Germinal center (tissue), 1 donor: ENCODE measurements at regions not wholly inside any gene's neighbourhood (a gene's known extent, or its start where the extent isn't known, plus 50 kb on each side); places are given as distances from the start of the nearest gene placed in this dataset.
"Not testable (repeated sequence)": the region's sequence is repeated elsewhere in the genome, so short reads cannot be mapped to it uniquely, and the experiment has no call there.

ENCODE experiments used
- DNase-seq: peaks from one replicate; pipeline ENCODE4 v3.0.0; 2012; ENCODE audit warnings: mixed read lengths, low spot score

DNA sequence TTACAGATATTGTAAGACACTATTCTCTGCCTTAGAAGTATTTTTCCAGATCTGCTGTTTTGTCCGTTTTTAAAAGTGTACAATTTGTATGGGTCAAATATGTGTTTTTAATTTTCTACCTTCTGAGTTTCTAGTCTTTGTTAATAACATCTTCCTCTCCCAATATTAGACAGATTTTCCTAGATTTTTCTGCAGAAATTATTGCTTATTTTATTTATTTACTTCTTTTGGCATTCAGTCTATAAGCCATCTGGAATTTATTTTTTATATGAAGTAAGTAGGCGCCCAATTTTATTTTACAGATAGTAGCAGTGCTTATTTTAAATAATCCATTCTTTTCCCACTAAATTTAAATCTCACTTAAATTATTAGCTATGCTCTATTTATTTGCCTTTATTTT, 103.1 kb upstream of the PLEKHG1 start:
- DNase-seq, result no peak

DNA sequence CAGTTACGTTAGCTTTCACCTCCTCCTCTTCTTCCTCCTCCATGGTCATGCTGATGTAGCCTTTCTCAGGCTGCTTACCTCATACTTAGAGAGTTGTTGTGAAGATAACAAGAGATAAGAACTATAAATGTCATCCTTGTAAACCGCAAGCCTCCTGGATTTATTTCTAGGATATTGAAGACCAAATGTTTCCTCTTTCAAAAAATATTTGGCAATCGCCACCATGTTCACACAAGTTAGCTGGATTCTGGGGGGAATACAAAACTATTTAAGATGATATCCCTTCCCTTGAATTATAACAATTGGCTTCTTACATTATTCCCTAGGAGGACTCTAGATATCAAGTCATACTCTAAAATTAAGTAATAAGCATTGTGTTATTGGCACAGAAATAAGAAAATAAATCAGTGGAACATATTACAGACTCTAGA, 99.8 kb upstream of the PLEKHG1 start:
- no peak for DNase-seq

DNA sequence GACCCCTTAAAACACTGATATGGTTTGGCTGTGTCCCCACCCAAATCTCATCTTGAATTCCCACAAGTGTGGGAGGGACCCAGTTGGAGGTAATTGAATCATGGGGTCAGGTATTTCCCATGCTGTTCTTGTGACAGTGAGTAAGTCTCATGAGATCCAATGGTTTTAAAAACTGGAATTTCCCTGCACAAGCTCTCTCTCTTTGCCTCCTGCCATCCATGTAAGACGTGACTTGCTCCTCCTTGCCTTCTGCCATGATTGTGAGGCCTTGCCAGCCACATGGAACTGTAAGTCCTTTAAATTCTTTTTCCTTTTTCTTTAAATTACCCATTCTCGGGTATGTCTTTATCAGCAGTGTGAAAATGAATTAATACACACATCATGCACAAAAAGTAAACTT, 99.1 kb upstream of the PLEKHG1 start:
- not testable (repeated sequence) for DNase-seq

DNA sequence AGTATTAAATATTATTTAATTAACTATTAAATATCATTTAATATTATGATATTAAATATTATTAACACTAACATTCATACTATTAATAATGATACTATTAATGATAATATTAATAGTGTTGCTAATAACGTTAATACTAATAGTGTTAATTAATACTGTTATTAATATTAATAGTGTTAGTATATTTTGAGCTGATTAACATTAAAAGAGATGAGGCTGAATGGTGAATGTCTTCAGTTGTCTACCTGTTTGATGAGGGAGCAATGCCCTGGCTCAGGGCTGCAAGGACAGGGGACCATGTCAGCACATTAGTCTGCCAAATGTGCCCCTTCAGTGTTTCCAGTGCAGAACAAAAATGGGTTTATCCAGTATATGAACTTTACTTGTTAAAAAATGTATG, 96.6 kb upstream of the PLEKHG1 start:
- DNase-seq, result no peak

DNA sequence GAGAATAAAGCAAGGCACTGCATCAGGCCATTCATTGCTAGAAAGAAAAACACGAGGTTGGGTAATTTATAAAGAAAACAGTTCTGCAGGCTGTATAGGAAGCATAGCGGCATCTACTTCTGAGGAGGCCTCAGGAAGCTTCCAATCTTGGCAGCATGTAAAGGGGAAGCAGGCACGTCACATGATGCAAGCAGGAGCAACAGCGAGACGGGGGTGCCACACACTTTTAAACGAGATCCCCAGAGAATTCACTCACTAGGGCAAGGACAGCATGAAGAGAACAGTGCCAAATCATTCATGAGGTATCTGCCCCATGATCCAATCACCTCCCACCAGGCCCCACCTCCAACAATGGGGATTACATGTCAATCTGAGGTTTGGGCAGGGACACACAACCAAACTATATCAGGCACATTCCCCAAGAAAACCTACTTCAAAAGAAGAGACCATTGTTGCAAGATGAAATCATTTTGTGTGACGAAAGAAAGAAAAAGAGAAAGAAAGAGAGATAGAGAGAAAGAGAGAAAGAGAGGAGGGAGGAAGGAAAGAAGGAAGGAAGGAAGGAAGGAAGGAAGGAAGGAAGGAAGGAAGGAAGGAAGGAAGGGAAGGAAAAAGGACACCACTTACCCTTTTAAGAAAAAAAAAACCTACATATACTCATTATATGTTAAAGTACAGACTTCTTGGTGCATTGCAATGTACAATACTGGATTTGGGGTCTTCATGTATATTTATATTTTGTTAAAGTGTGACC, 95.9 kb upstream of the PLEKHG1 start:
- no peak for DNase-seq

DNA sequence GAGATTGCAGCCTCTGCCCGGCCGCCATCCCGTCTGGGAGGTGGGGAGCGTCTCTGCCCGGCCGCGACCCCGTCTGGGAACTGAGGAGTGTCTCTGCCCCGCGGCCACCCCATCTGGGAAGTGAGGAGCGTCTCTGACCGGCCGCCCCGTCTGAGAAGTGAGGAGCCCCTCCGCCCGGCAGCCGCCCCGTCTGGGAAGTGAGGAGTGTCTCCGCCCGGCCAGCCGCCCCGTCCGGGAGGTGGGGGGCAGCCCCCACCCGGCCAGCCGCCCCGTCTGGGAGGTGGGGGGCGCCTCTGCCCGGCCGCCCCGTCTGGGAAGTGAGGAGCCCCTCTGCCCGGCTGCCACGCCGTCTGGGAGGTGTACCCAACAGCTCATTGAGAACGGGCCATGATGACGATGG, 92.3 kb upstream of the PLEKHG1 start:
- DNase-seq, result not testable (repeated sequence)

DNA sequence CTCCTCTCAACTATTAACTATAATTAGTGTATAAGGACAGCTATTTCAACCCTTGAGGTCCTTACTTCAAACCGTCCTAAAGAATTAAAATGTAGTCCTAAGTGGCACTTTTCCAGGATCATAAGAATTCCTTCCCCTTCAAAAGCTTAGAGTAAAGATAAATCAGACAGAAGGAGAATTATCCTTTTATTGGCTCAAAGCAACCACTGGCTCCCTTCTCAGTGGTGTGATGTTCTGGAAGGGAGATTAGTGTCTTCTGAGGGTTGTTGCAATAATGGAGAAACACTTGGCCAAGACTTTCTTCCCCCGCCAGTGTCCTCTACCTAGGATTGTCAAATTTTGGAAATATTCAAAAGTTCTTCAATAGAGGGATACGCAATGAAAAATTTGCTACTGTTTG, 89.1 kb upstream of the PLEKHG1 start:
- DNase-seq, result no peak

DNA sequence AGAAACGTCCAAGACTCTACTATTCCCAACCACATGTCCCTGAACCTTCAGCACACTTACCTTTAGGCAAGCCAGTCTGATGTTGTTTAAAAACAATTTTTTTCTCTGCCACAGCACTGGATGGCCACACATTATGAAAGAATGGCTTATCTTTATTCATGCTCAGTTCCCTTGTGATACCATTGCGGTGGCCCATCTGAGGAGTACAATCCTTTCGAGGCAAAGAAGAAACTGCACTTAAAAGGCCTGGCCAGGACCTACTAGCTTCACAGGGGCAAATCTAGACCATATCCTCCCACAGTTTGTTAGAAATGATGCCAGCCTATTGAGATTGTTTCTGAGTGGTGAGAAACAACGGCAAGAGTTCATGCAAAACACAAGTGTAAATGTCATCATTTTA, 88.4 kb upstream of the PLEKHG1 start:
- DNase-seq, result no peak

DNA sequence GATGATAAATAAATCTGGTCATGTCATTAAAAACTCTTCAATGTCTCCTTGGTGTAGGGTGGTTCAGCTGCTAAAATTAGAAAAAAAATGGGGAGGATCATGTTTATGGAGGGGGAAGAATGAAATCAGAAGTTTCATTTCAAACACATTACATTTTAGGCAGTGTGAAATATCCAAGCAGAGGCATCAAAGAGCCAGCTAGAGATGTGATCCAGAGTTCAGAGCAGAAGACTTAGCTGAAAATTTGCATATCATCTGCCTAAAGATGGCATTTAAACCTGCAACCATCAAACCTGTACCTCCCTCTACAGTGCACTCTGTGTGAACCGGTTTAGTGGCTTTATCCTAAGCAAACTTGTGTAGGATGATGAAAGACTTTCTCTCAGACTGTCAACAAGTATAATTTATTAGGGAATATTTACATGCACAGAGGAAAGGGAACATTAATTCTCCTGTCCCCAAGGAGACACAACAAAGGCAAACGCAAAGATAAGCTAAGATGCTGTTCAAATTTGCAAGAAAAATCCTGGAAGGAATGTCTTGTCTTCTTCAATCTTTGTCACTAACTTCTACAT, 84.8 kb upstream of the PLEKHG1 start:
- DNase-seq, result no peak

DNA sequence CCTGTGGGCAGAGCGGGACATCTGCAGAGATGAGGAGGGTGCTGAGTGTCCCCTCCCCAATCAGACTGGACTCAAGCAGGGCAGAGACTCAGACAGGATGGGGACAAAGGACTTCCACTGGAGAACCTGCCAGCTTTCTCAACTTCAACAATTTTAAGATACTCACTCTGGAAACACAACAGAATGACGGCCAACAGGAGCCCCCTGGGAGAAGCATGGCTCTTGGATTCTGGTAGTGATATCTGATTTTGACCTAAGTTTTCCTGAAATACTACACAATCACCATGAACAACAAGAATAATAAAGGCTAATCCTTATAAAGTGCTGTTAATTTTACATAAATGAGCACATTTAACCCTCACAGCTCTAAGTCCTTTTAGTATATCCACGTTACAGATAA, 83.5 kb upstream of the PLEKHG1 start:
- DNase-seq, result no peak

DNA sequence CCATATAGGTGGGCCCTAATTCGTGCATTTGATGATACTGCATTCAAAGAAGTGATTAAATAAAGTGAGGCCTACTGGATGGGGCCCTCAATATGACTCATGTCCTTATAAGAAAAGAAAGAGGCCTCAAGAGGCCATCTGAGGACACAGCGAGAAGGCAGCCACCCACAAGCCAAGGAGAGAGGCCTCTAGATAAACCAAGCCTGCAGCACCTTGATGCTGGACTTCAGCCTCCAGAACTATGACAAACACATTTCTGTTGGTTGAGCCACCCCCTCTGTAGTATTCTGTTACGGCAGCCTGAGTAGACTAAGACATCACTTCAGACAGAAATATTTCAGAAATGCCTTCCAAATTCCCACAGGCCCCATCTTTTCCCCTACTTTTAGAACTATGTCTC, 82.5 kb upstream of the PLEKHG1 start:
- no peak for DNase-seq

DNA sequence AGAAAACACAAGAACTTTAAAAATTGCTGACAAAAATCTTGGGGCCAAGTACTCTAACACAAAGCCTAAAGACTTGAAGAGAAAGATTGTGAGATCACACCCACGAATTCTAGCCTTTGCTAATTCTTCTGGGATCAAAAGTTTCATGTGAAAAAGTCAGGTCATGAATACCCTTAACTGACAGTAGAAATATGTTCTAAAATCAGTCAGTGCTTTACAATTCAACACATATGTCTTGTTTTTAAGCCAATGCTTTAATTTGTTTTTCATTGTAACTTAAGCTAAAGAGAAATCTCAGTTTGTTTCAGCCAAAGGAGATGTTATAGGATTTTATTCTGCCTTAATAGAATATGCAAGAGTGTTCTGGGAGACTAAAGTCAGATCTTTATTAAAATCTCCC, 78.2 kb upstream of the PLEKHG1 start:
- DNase-seq, result no peak

DNA sequence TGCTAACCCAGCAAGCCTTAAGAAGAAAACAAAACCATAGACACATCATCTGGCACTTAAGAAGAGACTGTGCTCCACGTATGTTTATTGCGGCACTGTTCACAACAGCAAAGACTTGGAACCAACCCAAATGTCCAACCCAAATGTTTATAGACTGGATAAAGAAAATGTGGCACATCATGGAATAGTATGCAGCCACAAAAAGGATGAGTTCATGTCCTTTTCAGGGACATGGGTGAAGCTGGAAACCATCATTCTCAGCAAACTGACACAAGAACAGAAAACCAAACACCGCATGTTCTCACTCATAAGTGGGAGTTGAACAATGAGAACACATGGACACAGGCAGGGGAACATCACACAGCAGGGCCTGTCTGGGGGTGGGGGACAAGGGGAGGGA, 76.5 kb upstream of the PLEKHG1 start:
- DNase-seq, result not testable (repeated sequence)

DNA sequence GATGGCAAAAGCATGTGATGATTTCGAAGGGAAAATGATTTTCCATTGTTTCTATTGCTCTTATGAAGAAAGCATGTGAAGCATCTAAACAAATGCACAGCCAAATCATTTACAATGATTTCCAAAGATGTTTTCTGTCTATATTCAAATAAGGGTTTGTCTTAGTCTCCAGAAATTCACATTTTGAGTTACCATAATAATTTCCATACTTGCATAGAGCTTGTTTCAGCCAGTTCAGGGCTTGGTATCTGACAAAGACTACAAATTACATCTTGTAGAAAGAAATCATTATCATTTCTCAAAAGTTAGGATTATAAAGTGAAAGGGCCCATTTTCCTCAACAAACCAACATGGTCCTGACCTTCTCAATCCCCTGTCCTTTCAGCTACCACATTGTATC, 74.4 kb upstream of the PLEKHG1 start:
- no peak for DNase-seq

DNA sequence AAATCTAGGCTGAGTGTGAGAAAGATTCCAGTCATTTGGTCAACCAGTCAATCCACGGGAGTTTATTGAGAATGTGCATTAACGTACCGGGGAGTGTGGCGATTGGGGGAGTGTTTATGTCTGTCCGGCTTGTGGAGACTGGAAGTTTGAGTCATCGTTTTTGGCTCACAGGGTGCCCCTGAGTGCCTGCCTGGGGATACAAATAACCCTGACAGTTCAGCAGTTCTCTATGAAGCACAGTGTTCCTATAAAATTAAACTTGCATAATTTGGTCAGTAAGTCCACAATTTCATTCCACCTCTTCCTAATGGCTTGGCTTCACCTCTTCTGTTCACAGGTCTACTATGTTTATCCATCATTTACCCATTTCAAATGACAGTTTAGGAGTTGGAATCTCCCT, 72.6 kb upstream of the PLEKHG1 start:
- DNase-seq, result no peak

DNA sequence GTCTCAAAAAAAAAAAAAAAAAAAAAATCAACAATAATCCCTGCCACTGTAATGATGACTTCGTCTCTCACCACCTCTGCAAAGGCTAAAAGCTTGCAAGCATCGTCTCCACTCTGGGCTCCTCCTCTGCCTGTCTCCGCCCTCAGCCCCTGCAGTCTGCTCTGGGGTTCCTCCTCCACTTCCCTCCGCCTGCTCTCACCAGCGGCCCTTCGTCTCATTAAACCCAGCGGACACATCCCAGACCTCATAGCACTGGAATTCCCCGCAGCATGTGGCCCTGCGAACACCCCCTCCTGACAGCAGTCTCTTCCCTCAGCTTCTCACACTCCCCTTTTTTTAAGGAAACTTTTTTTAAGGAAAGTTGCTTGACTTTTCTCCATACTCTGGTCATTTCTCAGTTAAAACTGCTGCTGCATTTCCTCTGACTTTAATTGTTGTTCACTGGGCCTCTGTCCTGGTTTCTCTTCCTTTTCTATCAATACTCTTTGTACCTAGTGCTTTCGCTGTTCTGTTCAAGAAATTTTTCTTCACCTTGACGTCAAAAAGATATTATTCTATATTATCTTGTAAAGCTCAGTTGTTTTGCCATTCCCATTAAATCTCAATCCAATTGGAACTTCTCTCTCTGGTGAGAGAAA, 70.9 kb upstream of the PLEKHG1 start:
- peak; percentile 54 for DNase-seq

DNA sequence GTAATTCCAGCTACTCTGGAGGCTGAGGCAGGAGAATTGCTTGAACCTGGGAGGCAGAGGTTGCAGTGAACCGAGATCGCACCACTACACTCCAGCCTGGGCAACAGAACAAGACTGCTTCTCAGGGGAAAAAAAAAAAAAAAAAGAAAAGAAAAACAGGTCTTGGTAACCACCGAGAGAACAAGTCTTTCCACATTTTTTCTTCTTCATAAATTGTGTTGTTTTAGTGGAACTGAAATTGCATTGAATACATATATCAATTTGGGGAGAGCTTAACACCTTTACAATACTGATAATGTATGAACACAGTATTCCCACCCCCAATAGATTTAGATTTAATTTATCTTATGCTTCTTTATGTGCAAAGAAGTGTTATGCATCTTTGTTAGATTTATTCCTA, 70.0 kb upstream of the PLEKHG1 start:
- DNase-seq, result no peak

DNA sequence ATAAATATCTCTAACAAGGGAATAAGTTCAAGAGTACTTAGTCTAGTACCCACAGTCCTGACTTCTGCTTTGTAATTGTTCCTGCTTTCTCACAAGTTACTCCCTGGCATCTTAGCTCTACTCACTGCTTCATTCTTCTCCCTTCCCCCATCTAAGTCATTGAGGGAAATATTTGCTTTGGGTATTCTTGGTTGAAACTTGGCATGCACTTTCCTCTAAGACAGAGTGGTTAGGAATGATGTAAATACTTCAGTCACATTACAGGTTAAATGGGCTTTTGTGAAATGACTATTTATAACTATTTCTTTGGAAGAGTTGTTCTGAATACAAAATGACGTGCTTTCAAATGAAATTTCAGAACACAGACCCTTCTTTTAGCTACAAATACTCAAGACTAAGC, 67.7 kb upstream of the PLEKHG1 start:
- no peak for DNase-seq

DNA sequence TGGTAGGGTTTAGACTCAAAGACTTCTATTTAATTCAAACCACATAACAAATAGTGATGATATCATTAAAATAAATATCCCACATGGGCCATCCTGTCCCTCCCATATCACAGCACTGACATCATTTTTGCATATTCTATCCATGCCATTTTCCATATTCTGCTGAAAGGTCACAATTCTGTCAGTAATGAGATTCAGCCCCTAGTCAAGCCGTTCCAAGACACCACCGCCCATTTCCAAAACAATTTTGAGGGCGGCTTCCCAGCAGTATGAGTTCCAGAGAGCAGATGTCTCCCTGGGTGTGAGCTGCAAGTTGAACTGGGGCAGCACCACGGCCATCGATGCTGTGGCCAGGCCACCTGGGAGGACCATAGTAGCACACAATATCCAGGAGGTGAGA, 65.1 kb upstream of the PLEKHG1 start:
- no peak for DNase-seq

DNA sequence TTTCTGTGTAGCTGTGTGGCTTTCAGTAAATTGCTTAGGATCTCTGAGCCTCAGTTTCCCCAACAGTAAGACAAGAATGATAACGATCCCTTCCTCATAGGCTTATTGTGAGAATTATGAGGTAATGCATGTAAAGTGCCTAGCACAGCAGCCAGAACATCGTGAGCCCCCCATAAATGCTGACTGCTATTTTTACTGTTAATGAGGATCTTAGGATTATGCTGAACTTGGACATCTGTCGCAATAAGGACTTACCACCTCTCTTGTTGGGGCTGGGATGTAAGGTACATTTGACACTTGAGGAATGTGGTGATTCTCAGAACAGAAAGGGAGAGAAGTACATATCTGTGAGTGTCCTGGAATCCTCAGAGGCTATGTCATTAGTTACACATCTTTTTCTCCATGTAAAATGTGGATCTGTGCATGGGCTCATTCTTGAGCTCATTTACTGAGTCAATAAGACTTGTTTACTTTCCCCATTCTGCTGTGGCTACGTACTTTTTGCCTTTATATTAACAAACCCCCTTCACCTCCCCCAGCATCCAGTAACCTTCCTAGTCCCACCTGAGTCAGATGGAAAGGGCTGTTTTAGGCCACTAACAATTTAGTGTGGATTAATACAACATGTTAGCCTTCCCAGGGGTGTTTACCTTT, 64.4 kb upstream of the PLEKHG1 start:
- DNase-seq, result no peak

DNA sequence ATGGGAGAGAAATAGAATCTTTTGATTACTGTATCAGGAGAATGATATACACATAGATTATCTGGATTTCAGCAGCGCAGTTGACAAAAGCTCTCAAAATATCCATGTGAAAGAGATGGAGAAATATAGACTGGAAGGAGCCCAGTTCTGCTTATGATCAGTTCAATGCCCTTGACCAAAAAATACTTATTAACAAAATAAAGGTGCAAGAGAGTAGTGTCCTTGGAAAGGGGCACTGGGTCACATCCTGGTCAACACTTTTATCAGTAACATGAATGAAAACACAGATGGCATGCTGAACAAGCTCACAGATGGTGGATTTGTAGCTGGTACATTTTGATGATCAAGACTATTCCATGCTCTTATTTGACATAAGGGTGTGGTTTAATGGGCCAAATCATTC, 63.9 kb upstream of the PLEKHG1 start:
- no peak for DNase-seq

DNA sequence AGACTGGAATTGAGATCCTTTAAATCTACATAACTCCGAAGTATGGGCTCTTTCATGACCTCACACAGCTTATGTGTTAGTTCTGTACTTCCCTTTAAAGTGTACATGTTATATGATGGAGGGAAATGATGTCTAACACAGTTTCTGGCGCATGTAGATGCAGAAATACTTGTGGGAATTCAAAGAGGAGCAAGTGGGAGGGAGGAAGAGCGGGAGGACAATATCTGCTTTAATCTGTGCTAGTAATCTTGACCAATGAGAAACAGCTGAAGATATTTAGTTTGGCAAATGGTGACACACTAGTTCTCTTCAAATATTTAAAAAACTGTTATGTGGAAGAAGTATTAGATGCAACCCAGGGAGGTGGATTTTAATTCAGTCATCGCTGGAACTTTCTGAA, 62.9 kb upstream of the PLEKHG1 start:
- no peak for DNase-seq

DNA sequence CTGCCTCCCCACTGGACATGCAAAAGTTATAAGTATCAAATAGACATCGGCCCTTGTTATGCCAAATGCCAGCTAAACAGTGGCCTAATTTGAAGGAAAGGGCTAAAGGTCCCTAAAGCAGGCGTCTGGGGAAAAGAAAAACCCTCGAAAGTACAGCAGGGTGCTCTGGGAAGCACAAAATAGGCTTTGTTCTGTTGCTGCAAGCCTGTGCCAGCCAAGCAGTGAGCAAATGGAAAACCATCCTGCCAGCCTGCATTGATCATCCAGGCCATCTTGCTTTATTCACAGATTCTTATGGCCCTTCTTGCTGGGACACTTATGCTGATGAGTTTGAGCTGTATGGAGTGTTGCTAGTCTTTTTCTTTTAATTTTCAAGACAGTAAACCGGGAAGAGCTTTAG, 62.2 kb upstream of the PLEKHG1 start:
- no peak for DNase-seq
